Adrenal gland (tissue), 9 donors: ENCODE measurements at regions not wholly inside any gene's neighbourhood (a gene's known extent, or its start where the extent isn't known, plus 50 kb on each side); places are given as distances from the start of the nearest gene placed in this dataset.
A peak's percentile ranks its signal among the peaks of the same experiment; 100 is the strongest.

Experiments used
- DNase-seq, 7 donors: peaks; one replicate each; pipeline ENCODE4 v3.0.0-alpha.2; 2019 to 2020
- H3K27ac ChIP-seq, 5 donors: fragments of 200-600 bp; sonication (generic) in 4 of 5; 1 replicate in 3 of 5; 2 replicates in 2 of 5; pipeline versions ENCODE4 v1.5.1 to v1.8.0; 2016 to 2020; ENCODE audit warnings: mild to moderate bottlenecking in 1 of 5
- H3K27me3 ChIP-seq: fragments of 200-600 bp; 2 replicates; pipeline ENCODE4 v1.8.0; 2021
- H3K36me3 ChIP-seq, 2 donors: fragments of 200-600 bp; replicated peaks in 1 of 2; 1 replicate in 1 of 2; 2 replicates in 1 of 2; pipeline versions ENCODE4 v1.5.1 to v1.8.0; 2018 to 2022
- H3K4me1 ChIP-seq, 2 donors: fragments of 200-600 bp; replicated peaks in 1 of 2; 1 replicate in 1 of 2; 2 replicates in 1 of 2; pipeline versions ENCODE4 v1.5.1 to v1.8.0; 2018 to 2021
- H3K4me3 ChIP-seq, 4 donors: fragments of 200-600 bp; sonication (generic) in 3 of 4; one replicate each; pipeline ENCODE4 v1.5.1; 2016 to 2018
- H3K9me3 ChIP-seq, 3 donors: fragments of 200-600 bp; sonication (generic) in 1 of 3; replicated peaks in 1 of 3; 1 replicate in 2 of 3; 2 replicates in 1 of 3; pipeline versions ENCODE4 v1.5.1 to v1.8.0; 2016 to 2021
- CTCF ChIP-seq, 6 experiments: fragments of 450-650 bp in 4 of 6; fragments of 200-600 bp in 2 of 6; sonication (generic) in 1 of 6; IDR thresholded peaks; 1 replicate in 5 of 6; 2 replicates in 1 of 6; pipeline versions ENCODE4 v1.5.1 to v1.8.0; 2016 to 2021; ENCODE audit warnings: antibody characterized with exemption in 6 of 6, mild to moderate bottlenecking in 2 of 6, moderate library complexity in 1 of 6
- POLR2A ChIP-seq, 2 donors: fragments of 450-650 bp; IDR thresholded peaks; one replicate each; pipeline ENCODE4 v1.6.1; 2017; ENCODE audit warnings: antibody characterized with exemption in 2 of 2, mild to moderate bottlenecking in 2 of 2, moderate library complexity in 1 of 2
- WGBS, 4 donors: extraction: QIAGEN DNeasy Blood & Tissue Kit in 2 of 4; methylation state at CpG; one replicate each; pipeline versions ENCODE4 v1.1.5 to v1.1.7; 2013 to 2017; 5-methylcytosine and 5-hydroxymethylcytosine counted together
- intact Hi-C, 2 donors: fragments of 100-400 bp; cut with DNase I; formaldehyde crosslinking; loops; one replicate each; pipeline versions ENCODE4 v1.14.1 to v1.15.0; 2022 to 2023
- donor health status: healthy with polysubstance abuse.
- donor health status: Bipolar disorder and iron deficiency.
- donor health status: DM: yes; HTN: yes; CAD: no.
- donor health status: DM: no; HTN: no; CAD: no.
- donor health status: DM: no; HTN: no; CAD: no.

- no peak for TF ChIP-seq CTCF (IDR thresholded peaks at IDR 0.05)
- TF ChIP-seq POLR2A (IDR thresholded peaks at IDR 0.05), result no peak
- Histone ChIP-seq H3K27ac (no peak overlapping the region), H3K4me1 (no peaks in the 10 kb centered on the region), H3K36me3 (no peaks in the 10 kb centered on the region), H3K4me3 (no peak overlapping the region), H3K27me3 (no peaks in the 10 kb centered on the region), H3K9me3 (peaks cover 0 to 10% (median 0%) of the 10 kb centered on the region in 3 donors)
- WGBS, 4 donors, result 73 to 77% (median 74%) methylated on average over 3 of the region's 3 CpGs
- intact Hi-C loops, result no loop called here
- DNase-seq, result no peak
These were observed 505.3 kb upstream of the CDH5 start for GRCh38 chr16:65861131-65861731.

GRCh38 chr16:65855171-65856145 is 511.0 kb upstream of the CDH5 start:
- no peak for DNase-seq
- Histone ChIP-seq H3K4me3 (no peak overlapping the region), H3K4me1 (no peaks in the 10 kb centered on the region), H3K9me3 (no peaks in the 10 kb centered on the region), H3K36me3 (no peaks in the 10 kb centered on the region), H3K27ac (no peak overlapping the region), H3K27me3 (no peaks in the 10 kb centered on the region)
- intact Hi-C loops, result no loop called here
- TF ChIP-seq POLR2A (IDR thresholded peaks at IDR 0.05), result no peak
- TF ChIP-seq CTCF (IDR thresholded peaks at IDR 0.05), result no peak
- WGBS, 4 donors, result 86 to 93% (median 91%) methylated on average over 8 to 11 of the region's 11 CpGs

- no peak for DNase-seq
- H3K36me3 ChIP-seq, result no peaks in the 10 kb centered on the region
- H3K27ac ChIP-seq, result peak overlapping the region in 1 of 5 donors; percentile 6
- H3K9me3 ChIP-seq, result no peaks in the 10 kb centered on the region
- no peaks in the 10 kb centered on the region for H3K27me3 ChIP-seq
- H3K4me3 ChIP-seq, result no peak overlapping the region
- intact Hi-C loops, result no loop called here
- WGBS, 4 donors, result 39 to 59% (median 45%) methylated on average over 1 of the region's 1 CpG
- H3K4me1 ChIP-seq, result peaks cover 0 to 9% of the 10 kb centered on the region in 2 donors
- TF ChIP-seq POLR2A (IDR thresholded peaks at IDR 0.05) (no peak), CTCF (IDR thresholded peaks at IDR 0.05) (no peak)
These were observed 520.3 kb upstream of the CDH5 start for GRCh38 chr16:65846210-65846602.

GRCh38 chr16:65845466-65846209 is 520.9 kb upstream of the CDH5 start:
- WGBS, 4 donors, result 41 to 56% (median 44%) methylated on average over 4 of the region's 4 CpGs
- intact Hi-C loops, result no loop called here
- no peak for DNase-seq
- Histone ChIP-seq H3K9me3 (no peaks in the 10 kb centered on the region), H3K27me3 (no peaks in the 10 kb centered on the region), H3K27ac (peak overlapping the region in 1 of 5 donors; percentile 6), H3K36me3 (no peaks in the 10 kb centered on the region), H3K4me3 (no peak overlapping the region), H3K4me1 (peaks cover 0 to 9% of the 10 kb centered on the region in 2 donors)
- TF ChIP-seq POLR2A (IDR thresholded peaks at IDR 0.05) (no peak), CTCF (IDR thresholded peaks at IDR 0.05) (no peak)
